Glomerular visceral epithelial cell (primary cell): ENCODE measurements at regions not wholly inside any gene's neighbourhood (a gene's known extent, or its start where the extent isn't known, plus 50 kb on each side); places are given as distances from the start of the nearest gene placed in this dataset.

Experiments
- DNase-seq: peaks from one replicate; pipeline ENCODE4 v3.0.0-alpha.2; 2016; ENCODE audit errors: extremely low spot score

- peak; percentile 68 for DNase-seq
Observed at GRCh38 chrX:69027181-69028005, 137.9 kb downstream of the PJA1 start.

- DNase-seq, result peak; percentile 55
Observed at GRCh38 chrX:69025802-69026301, 139.4 kb downstream of the PJA1 start.

- DNase-seq, result no peak
Observed at GRCh38 chrX:69024931-69025330, 140.3 kb downstream of the PJA1 start.

- DNase-seq, result no peak
Observed at GRCh38 chrX:69024161-69024736, 141.0 kb downstream of the PJA1 start.

- no peak for DNase-seq
Observed at GRCh38 chrX:69022430-69022829, 142.8 kb downstream of the PJA1 start.

- DNase-seq, result no peak
Observed at GRCh38 chrX:69021141-69021960, 143.9 kb downstream of the PJA1 start.

GRCh38 chrX:69020316-69020715, 144.9 kb downstream of the PJA1 start:
- no peak for DNase-seq

- DNase-seq, result no peak
Observed at GRCh38 chrX:69019073-69019890, 146.0 kb downstream of the PJA1 start.

- DNase-seq, result no peak
Observed at GRCh38 chrX:69018416-69019072, 146.7 kb downstream of the PJA1 start.

GRCh38 chrX:69016293-69016941, 148.8 kb downstream of the PJA1 start:
- no peak for DNase-seq

- no peak for DNase-seq
Observed at GRCh38 chrX:69015564-69016292, 149.5 kb downstream of the PJA1 start.

- no peak for DNase-seq
Observed at GRCh38 chrX:69015156-69015555, 150.1 kb downstream of the PJA1 start.

- no peak for DNase-seq
Observed at GRCh38 chrX:69014200-69014599, 151.1 kb downstream of the PJA1 start.

GRCh38 chrX:69010339-69010738, 154.9 kb downstream of the PJA1 start:
- DNase-seq, result no peak

- no peak for DNase-seq
Observed at GRCh38 chrX:69000877-69001276, 164.4 kb downstream of the PJA1 start.

- DNase-seq, result no peak
Observed at GRCh38 chrX:68999931-69000330, 165.3 kb downstream of the PJA1 start.

GRCh38 chrX:68999356-68999755, 165.9 kb downstream of the PJA1 start:
- peak; percentile 46 for DNase-seq

GRCh38 chrX:68998716-68999115, 166.5 kb downstream of the PJA1 start:
- no peak for DNase-seq

GRCh38 chrX:68997911-68998310, 167.3 kb downstream of the PJA1 start:
- peak; percentile 7 for DNase-seq

- DNase-seq, result no peak
Observed at GRCh38 chrX:68997511-68997910, 167.7 kb downstream of the PJA1 start.
